ENCODE measurements at regions not wholly inside any gene's neighbourhood (a gene's known extent, or its start where the extent isn't known, plus 50 kb on each side); places are given as distances from the start of the nearest gene placed in this dataset.
A peak's percentile ranks its signal among the peaks of the same experiment; 100 is the strongest.

DNA sequence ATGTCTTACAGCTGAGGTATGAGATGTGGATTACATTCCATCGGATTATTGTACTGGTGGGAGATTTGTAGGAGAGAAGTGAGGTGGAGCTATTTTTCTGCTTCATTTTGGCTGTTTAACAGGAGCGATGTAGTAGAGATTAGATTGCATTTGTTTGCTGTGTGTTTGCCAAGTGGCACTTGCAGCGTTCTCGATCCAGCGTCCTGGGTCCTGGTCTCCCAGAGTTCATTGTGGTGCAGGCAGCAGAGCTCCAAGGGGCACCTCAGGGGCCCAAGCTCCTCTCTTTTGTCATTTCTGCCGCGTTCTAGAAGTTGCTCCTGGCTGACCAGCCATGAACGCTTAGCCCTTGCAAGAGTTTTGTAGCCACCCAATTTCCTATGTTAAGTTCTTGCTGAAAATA lies 210.1 kb upstream of the APCDD1 start:
- H3K36me3 Mint-ChIP-seq (ENCODE audit: low read depth): no peaks in the 10 kb centered on the region
- no peaks in the 10 kb centered on the region for H3K9me3 Mint-ChIP-seq
- peak overlapping the region in 2 of 3 experiments; percentile 54 to 74 for H3K27ac Mint-ChIP-seq
- no peak overlapping the region for H3K4me3 Mint-ChIP-seq
- peaks cover 5% of the 10 kb centered on the region for H3K27me3 Mint-ChIP-seq (ENCODE audit: low read depth)
- H3K4me1 Mint-ChIP-seq: peaks cover 58% of the 10 kb centered on the region
- no peak for TF ChIP-seq CTCF (IDR thresholded peaks at IDR 0.05; ENCODE audit: unreplicated experiment in 3 of 3)

DNA sequence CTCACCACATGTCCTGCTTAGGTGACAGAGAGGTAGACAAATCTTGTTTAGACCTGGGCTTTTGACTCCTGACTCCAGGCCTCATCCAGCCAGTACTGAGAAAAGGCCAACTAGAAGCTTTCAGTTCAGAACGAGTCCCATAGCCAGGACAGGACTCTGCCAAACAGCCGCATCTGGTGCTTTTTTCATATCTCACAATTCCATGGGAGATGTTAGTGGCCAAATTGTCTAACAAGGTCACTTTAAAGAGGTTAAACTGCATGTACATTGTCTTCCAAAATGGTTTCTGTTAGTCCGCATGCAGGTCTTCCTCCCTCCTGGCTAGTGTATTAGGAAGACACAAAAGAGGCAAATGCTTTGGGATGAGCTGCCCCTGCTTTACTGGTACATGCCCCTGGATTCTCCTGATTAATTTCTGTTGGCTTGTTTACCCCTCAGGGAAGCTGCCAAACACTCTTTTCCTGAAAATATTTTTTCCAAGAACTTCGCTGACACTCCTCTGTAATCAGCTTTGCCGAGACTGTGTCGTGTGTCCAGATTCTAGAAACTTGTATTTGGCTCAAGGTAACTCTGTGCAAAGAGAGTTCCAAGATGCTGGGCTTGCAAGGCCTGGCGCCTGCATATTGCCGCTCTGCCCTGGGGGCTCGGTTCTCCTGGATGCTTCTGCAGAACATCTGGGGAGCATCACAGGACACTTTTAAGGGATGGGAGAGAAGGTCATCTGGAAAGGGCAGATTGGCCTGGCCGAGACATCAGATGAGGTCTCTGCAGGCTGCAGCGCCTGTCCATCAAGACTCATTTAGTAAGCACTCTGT lies 209.2 kb upstream of the APCDD1 start:
- no peaks in the 10 kb centered on the region for H3K36me3 Mint-ChIP-seq (ENCODE audit: low read depth)
- TF ChIP-seq CTCF (IDR thresholded peaks at IDR 0.05; ENCODE audit: unreplicated experiment in 3 of 3): no peak
- H3K4me3 Mint-ChIP-seq: peak overlapping the region in 1 of 3 experiments; percentile 9
- peak overlapping the region in 2 of 3 experiments; percentile 33 to 54 for H3K27ac Mint-ChIP-seq
- H3K27me3 Mint-ChIP-seq (ENCODE audit: low read depth): peaks cover 5% of the 10 kb centered on the region
- no peaks in the 10 kb centered on the region for H3K9me3 Mint-ChIP-seq
- H3K4me1 Mint-ChIP-seq: peaks cover 53% of the 10 kb centered on the region

DNA sequence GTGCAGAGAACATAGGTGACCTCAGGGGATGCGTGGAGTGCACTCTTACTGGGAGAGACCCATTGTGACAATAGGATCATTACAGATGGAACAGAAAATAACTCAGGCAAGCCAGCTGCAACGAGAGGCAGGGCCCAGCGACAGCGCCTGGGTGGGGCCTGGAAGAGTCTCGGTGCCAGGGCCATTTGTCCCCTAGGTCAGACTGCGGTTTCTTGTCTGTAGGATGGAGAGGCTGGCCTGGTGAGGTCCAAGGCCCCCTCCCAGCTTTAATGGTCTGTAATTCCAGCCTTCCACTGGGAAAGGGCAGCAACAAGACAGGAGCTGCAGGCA lies 208.6 kb upstream of the APCDD1 start:
- peak overlapping the region in 1 of 3 experiments; percentile 9 for H3K4me3 Mint-ChIP-seq
- peaks cover 51% of the 10 kb centered on the region for H3K4me1 Mint-ChIP-seq
- H3K27ac Mint-ChIP-seq: peak overlapping the region in 2 of 3 experiments; percentile 33 to 54
- H3K27me3 Mint-ChIP-seq (ENCODE audit: low read depth): peaks cover 5% of the 10 kb centered on the region
- no peaks in the 10 kb centered on the region for H3K9me3 Mint-ChIP-seq
- H3K36me3 Mint-ChIP-seq (ENCODE audit: low read depth): no peaks in the 10 kb centered on the region
- TF ChIP-seq CTCF (IDR thresholded peaks at IDR 0.05; ENCODE audit: unreplicated experiment in 3 of 3): no peak

- Mint-ChIP-seq H3K27ac (peak overlapping the region; percentile 67 to 81 (median 72)), H3K9me3 (no peaks in the 10 kb centered on the region), H3K4me1 (peaks cover 40% of the 10 kb centered on the region), H3K27me3 (ENCODE audit: low read depth) (peaks cover 5% of the 10 kb centered on the region), H3K4me3 (peak overlapping the region in 2 of 3 experiments; percentile 43 to 46), H3K36me3 (ENCODE audit: low read depth) (no peaks in the 10 kb centered on the region)
- TF ChIP-seq CTCF (IDR thresholded peaks at IDR 0.05; ENCODE audit: unreplicated experiment in 3 of 3): no peak
Observed at GRCh38 chr18:10247021-10247741, 207.3 kb upstream of the APCDD1 start.

DNA sequence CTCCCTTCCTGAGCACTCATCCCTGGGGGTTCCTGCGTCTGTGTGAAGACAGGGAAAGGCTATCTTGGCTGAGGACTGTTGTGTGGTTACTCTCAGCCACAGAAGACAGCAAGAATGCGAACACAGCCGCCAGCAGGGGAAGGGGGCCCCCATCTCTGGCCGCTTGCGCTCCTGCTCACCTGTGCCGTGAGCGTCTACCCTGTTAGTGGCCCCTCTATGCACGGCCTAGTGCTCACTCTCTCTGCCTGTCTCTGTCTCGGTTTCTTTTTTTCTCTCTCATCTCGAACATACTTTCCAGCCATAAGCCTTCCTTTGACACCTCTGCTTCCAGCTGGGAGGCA lies 206.7 kb upstream of the APCDD1 start:
- Mint-ChIP-seq H3K9me3 (no peaks in the 10 kb centered on the region), H3K27ac (peak overlapping the region; percentile 67 to 81 (median 72)), H3K4me1 (peaks cover 40% of the 10 kb centered on the region), H3K27me3 (ENCODE audit: low read depth) (peaks cover 5% of the 10 kb centered on the region), H3K4me3 (peak overlapping the region in 1 of 3 experiments; percentile 43), H3K36me3 (ENCODE audit: low read depth) (no peaks in the 10 kb centered on the region)
- TF ChIP-seq CTCF (IDR thresholded peaks at IDR 0.05; ENCODE audit: unreplicated experiment in 3 of 3): no peak

All from nephron (organoid).